ENCODE measurements at regions not wholly inside any gene's neighbourhood (a gene's known extent, or its start where the extent isn't known, plus 50 kb on each side); places are given as distances from the start of the nearest gene placed in this dataset.

DNA sequence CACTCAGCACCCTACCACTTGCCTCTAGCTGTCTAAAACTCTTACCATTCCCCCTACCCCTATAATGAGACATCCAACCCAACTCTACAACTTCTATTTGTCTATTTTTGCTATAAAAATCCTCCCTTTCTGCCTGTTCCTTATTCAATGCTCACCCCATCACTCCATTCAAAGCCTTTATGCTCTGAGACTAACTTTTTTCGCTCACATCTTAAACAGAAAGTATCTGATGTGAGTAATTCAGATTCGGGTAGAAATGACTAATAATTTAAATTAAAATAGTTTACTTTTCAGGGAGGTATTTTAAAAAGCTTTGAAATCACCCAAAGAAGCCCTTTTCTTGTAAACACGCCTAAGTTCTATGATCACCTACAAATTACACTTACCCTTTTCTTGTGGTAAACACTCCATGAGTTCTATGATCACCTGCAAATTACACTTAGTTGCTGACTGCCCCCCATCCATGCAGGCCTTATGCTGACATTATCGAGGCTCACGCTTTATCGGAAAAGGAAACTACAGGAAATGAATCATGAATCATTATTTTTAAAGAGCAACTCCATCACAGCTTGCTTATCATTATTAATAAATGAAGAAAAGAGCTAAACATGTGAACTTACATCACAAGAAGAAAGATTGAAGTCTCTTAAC lies 168.7 kb upstream of the PPP1R2C start:
- DNase-seq, result no peak
- peak; percentile 41 for ATAC-seq

DNA sequence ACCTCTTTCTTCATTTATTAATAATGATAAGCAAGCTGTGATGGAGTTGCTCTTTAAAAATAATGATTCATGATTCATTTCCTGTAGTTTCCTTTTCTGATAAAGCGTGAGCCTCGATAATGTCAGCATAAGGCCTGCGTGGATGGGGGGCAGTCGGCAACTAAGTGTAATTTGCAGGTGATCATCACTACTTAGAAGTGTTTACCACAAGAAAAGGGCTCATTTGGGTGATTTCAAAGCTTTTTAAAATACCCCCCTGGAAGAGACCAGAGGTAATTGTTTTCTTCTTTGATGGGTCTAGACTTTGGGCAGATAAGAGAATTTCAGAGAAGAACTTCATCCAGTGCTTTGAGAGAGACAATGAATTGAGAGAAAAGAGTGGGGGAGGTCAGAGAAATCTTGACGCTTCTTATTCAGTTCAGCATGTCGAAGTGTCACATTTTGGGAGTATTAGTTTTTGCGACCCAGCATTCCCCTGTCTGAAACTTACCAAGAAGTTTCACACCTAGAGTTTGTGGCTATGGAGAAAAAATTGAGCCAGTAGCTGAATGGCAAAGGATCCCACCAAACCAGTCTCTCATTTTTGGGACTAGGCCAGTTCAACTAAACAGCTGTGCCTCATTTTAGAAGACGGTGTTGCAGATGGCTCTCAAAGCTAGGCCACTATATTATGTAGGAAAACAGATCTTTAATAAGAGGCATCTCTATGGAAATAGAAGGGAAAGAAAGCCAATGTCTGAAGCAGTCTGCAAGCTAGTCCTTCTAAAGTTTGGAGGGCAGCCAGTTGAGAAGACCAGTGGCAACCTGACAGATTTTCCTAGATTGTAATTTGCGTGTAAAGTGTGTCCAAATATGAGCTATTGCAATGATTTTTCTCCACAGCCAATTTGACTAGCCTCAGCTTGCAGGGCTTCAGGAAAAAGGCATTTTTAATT lies 171.0 kb upstream of the PPP1R2C start:
- ATAC-seq (peak; percentile 40), DNase-seq (no peak)

DNA sequence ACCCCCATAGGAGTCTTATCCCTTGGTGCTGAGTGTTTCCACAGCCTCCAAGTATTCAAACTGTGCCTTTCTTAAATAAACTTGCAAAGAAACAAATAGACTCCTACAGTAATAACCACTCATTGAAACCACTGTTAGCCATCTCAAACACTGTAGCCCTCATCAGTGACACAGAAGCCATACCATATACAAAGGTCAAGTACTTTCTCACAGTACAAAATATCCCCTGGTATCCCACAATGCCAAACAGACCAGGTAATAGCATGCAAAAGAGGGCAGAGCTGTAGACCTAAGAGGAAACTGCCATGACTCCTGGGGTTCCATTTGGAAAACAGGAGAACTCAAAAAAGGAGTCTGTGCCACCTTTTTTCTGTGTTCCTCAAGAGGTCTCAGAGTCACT lies 173.8 kb upstream of the PPP1R2C start:
- peak; percentile 52 for ATAC-seq
- DNase-seq, result no peak

DNA sequence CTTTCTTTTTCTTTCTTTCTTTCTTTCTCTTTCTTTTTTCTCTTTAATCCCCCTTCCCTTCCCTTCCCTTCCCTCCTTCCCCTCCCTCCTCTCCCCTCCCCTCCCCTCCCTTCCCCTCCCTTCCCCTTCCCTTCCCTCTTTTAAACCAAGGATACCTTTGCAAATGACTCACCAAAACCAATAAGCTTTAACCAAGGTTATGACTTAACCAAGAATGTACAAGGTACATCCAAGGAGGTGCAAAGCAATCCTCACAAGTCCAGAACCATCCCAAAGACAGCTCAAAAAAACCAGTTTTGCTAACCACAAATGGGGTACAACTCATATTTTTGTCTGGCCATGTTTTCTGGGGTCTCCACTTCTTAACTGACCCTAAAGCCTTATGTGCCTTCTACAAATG lies 174.7 kb upstream of the PPP1R2C start:
- ATAC-seq (no peak), DNase-seq (no peak)

DNA sequence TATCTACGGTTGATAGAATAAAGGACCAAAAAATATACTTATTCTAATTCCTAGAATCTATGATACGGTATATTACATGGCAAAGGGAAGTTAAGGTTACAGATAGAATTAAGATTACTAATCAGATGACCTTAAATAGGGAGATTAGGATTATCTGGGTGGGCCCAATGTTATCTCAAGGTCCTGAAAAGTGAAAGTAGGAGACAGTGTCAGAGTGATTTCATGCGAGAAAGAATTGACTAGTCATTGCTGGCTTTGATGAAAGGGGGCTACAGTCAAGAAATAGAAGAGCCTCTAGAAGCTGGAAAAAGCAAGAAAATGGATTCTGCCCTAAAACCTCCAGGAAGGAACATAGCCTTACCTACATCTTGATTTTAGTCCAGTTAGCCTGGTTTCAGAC lies 176.9 kb upstream of the PPP1R2C start:
- no peak for DNase-seq
- no peak for ATAC-seq

DNA sequence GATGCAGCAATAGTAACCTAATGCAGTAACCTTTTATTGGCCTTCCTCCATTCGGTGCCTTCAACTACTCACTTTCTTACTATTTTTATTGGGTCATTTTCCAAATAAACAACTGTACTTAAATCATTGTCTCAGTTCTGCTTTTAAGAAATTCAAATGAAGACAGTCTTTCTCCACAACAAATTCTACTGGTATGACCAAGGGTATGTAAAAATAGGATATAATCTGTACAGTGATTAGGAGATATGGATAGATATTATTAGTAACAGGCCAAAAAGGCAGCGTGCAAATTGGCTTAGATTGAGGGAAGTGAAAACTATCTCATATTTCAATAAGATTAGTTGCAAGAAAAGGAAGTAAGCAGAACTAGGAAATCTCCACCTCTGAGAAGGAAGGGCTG lies 177.4 kb upstream of the PPP1R2C start:
- ATAC-seq, result no peak
- DNase-seq, result no peak

DNA sequence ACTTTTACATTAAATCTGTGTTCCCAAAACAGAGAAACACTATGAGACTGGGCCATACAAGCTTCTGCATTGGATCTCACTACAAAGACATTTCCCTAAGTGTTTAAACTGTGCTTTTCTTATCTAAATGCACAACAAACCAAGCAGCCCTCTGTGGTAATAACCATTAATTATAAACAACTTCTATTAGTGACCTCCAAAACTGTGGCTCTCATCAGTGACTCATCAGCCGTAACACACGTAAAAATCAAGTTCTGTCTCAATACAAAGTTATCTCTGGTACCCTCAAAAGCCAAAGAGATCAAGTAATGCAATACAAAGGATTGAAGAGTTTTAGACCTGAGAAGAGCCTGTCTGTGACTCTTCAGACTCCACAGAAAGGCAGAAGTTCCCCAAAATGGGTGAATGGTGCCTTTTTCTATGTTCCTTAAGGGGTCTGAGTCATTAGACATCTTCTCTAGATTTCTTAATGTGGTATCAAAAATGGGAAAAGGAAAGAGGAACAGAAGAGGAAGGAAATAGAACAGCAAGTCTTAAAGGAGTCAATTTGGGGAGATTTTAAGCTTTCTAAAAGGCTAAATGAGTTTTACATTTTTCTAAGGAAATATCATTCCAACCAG lies 189.8 kb upstream of the PPP1R2C start:
- DNase-seq (no peak), ATAC-seq (no peak)

DNA sequence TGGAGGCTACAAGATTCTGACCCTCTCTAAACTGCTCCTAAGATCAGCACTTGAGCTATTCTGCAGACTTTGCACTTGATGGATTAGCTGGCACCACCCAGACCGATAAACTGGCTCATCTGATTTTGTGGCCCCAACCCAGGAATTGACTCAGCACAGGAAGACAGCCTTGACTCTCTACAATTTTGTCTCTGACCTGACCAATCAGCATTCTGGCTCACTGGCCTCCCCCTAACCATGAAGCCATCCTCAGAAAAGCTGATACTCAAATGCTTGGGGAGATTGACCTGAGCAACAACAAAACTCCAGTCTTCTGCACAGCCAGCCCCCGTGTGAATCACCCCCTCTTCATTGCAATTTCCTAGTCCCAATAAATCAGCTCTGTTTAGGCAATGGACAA lies 195.4 kb upstream of the PPP1R2C start:
- DNase-seq, result no peak
- no peak for ATAC-seq

DNA sequence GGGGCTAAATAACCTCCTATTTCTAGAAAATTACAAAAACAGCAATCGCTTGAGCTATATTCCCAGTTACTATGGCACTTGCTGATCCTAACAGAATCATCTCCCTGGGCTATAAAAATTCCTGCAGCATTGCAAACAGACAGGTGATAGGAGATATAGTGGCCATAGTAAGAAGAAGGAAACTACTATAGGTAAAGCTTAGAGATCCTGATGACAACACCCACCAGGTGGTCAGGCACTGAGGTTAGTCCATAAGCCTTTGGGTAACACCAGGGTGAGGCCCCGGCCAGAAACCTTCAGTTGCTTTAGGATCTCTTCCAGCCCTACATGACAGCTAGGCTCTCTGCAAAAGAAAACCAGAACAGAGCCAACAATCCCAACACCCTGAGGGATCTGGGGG lies 197.9 kb upstream of the PPP1R2C start:
- ATAC-seq (no peak), DNase-seq (no peak)

DNA sequence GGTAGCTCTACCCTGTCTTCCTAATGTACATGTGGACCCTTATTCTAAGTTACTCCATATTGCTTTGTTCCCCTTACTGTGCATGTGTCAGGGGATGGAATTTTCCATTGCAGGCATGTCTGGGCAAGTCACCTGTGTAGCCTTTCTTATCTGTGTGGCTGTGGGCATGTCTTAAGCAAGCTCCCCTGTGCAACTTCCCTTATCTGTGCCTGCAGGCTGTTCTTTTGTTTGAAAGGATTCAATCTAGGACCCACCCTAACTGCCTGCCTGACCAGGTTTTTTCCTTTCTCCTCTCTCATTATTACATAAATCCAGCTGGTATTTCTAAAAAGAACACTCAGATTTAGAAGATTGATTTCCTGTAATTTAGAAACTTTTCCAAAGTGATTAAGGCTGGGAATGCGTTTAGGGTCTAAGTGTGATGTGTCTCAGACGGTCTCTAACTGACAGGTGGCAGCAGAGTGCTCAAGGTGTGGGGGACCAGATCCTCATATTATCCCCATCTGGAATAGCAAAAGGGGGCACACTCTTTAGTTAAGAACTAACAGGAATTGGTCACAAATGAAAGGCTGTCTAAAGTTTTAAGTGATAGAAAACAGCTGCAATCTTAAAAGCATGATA lies 198.9 kb upstream of the PPP1R2C start:
- ATAC-seq, result no peak

DNA sequence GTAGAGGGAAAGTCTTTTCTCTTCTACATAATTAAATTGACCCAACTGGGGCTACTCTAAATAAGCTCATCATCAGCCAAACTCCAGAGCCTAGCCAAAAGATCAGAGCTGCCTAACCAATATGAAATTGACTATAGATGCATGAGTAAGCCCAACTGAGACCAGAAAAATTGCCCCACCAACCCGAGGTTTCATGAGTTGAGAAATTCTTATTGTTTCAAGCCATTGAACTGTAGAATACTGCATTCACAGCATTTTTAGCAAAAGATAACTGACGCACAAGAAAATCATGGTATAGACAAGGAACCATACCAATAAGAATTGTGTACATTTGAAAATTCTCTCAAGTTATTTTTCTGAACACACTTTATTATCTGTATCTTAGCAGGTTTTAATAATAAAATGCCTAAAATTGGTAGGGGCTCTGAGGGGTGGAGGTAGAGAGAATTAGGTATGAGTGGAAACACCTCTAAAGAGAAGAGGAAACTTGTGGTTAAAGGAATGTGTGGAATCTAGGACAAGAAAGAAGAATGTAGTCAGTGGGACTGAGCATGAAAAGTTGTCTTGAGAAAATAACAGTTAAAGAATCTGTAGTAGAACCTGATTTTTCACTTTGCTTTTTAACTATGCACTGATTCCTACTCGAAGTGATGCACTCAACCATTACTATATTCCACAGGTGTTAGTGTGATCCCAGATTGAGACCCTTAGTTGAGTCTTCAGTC lies 200.9 kb upstream of the PPP1R2C start:
- no peak for ATAC-seq

More for the DNA sequence above, 198.9 kb upstream of the PPP1R2C start:
- DNase-seq, result no peak

DNA sequence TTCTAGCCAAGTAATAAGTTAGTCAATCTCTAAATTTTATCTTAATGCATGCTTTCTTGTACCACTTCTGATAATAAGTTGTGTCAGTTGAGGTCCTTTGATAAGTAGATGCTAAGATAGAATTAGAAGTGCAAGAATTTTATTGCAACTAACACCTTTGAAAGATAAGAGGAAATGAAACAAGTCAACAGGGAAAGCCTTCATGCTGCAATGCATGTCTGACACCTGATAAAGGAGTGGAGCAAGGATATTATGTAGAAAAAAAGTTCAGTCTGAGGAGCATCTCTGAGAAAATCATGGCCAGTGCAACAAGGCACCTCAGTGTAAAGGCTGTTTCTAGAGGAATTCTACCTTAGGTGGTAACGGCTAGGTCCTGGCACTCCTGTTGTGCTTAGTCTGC lies 210.7 kb upstream of the PPP1R2C start:
- ATAC-seq (no peak), DNase-seq (no peak)

More for the DNA sequence above, 200.9 kb upstream of the PPP1R2C start:
- DNase-seq, result no peak

DNA sequence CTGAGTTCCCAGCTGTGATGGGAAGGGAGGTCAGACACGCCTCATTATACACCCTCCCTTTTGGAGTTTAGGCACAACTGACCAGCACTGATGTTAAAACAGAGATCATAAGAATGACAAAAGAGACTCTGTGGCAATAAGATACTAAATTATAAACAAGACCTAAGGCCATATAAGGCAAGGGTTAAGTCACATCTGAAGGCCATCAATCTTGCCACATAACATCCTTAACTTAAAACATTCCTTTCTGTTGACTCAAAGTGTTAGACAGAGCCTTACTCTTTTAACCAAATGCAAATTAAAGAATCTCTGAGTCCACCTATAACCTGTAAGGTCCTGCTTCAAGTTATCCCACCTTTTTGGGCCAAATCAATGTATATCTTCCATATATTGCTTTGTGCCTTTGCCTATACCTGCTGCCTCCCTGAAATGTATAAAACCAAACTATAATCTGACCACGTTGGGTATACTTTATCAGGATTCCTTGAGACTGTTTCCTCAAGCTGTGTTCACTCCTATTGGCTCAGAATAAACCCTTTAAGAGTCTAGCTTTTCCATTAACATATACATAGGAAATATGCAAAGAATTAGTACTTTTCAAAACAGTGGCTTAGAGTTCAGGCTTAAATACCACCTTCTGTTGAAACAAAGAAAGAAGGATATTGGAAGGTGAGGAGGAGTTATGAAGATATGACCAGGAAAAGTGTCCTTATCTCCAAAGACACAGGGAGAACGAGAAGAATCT lies 214.4 kb upstream of the PPP1R2C start:
- DNase-seq, result no peak
- no peak for ATAC-seq

DNA sequence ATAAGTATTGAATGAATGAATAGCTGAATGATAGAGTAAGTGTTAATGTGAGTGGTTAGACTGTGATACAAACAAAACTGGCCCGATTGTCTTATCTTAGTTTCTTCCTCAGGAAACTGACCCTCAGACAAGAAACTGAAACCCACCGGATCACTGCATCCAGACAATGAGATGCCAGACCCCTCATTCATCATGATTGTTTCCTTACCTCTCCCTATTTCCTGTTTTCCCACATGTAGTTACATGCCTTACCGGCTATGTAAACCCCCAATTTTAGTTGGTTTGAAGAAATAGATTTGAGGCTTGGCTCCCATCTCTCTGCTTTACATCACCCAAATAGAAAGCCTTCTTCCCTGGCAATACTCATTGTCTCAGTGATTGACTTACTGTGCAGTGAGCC lies 218.9 kb upstream of the PPP1R2C start:
- DNase-seq (no peak), ATAC-seq (no peak)

DNA sequence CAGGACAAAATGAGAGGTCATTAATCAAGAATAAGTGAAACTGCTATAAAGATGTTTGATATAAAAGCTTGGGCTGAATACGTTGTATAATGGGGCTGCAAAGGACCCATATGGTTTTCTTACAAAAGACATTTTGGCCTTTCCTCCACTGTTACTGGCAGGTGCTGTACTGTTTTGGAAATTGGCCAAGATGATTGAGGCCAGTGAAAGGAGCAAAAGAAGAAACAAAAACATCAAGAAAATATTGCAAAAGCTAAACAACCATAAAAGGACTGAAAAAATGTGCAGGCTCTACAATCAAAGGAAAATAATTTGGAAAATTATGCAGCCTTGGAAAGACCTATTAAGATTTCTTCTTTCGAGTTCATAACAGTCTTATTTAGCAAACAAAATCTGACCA lies 222.2 kb upstream of the PPP1R2C start:
- ATAC-seq, result no peak
- no peak for DNase-seq

DNA sequence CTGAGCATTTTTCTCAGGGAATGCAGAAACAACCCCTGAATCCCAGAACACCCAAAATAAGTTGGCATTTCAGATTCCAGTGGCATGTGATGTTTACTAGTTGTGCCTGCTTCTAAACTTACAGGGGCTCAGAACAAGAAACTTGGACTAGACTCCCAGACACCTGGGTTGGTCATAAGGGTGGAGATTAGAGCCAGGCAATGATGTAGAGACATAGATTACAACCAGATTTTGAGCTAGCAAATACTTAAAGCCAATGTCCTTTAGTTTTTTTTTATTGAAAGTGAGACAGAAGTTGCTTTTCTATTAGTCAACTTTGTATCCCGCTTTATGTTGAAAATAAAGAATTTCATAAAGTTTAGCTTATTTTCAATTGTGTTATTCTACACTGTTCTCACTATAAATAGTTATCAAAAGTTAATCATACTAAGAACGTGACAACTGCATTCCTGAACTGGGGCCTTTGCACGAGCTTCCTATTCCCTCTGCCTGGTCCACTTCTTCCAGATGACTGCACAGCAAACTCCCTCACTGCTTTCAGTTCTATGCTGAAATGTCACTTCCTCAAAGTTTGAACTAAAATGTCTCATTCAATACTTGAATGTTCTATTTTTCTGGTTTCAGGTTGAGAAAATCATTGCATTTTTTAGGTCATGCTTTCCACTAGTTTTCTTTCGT lies 224.7 kb upstream of the PPP1R2C start:
- DNase-seq, result no peak
- ATAC-seq, result no peak

DNA sequence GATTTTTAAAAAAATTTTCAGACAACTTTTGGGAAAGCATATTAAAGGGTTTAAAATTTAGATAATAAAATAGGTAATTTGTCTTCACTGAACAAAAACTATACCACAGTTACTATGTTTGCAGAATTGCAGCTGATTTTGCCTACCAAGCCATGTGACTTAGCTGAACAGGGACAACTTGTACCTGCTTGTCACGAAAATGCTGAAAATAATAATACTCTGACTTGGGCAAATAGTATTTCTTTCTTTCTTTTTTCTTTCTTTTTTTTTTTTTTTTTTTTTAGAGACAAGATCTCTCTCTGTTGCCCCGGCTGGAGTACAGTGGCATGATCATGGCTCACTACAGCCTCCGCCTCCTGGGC lies 225.2 kb upstream of the PPP1R2C start:
- ATAC-seq (no peak), DNase-seq (no peak)

DNA sequence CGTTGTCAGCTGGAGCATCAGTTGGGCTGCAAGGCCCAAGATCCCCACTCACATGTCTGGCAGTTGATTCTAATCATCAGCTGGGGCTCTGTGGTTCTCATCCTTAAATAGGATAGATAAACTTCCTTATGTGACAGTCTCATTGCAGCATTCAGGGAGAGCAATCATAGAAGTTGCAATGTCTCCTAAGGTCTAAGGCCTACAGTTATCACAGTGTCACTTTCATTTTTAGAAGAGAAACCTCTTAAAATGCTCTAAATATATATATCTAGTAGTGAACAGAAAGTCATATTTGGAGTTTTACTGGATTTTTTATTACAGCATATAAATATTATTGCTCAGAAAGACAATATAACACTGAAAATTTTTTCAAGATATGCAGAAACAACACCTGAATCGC lies 226.0 kb upstream of the PPP1R2C start:
- ATAC-seq (no peak), DNase-seq (no peak)

DNA sequence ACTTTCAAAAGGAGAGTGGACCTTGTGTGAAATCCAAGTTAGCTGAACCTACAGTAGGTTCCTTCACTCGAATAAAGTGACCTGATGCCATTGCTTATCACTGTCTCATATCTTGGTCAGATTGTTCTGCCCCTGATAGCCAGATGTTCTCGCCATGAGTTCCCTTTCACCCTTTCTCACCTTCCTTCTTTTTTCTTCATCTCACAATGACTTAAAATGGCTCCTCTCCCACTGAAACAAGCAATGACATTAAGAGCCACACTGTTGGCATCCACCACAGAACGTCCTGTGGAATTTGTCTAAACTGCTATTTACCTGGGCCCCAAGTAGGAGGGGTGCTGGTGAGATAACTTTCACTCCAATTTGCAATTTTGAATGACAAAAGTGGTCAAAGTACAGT lies 227.6 kb upstream of the PPP1R2C start:
- DNase-seq (no peak), ATAC-seq (no peak)

DNA sequence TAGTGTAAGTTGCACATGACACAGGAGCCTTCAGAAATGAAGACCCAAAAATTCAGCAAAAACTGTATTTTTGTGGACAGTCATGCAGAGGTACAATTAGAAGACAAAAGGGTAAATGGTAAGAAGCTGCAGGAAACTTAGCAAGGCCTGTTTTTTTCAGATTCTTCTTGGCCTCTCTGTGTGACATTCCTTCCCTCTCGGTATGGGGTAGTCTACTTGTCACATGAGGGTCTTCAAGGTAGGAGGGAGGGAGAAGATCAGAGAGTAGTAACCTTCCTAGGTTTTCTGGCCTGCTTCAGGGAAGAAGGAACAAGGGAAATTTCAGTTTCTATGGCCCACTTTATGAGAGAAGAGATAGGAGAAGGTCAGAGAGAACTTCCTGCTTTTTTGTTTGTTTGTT lies 230.4 kb upstream of the PPP1R2C start:
- DNase-seq (no peak), ATAC-seq (no peak)

DNA sequence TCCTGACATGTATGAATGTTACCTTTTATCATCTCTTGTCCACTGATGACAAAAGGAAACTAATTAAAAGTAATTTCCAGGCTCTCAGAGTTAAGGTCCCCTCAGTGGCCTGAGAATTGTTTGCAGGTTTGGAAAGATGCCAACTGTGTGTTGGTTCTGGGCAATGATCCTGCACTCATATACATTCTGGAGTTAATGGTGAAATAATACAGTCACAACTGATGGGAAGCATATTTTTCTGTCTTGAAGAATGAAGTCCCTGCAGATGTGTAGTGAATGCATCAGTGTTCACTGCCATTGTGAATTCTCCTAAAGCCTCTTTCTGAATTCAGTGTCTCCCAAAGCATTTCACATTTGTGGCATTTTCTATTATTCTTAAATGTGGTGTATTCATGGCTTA lies 238.1 kb upstream of the PPP1R2C start:
- no peak for ATAC-seq

More for the DNA sequence above, 238.1 kb upstream of the PPP1R2C start:
- no peak for DNase-seq

Data from stimulated activated naive CD8-positive, alpha-beta T cell treated with anti-CD3 and anti-CD28 coated beads, Interleukin-15, Interleukin-2, amounts not matched to agents 100 U/mL and 50 U/mL, for 24 hours (primary cell).